GM12874 (cell line): ENCODE measurements at regions not wholly inside any gene's neighbourhood (a gene's known extent, or its start where the extent isn't known, plus 50 kb on each side); places are given as distances from the start of the nearest gene placed in this dataset.

Source experiments
- CTCF ChIP-seq: IDR thresholded peaks from 2 replicates; pipeline ENCODE4 v1.5.1; 2011; ENCODE audit warnings: low read depth, mild to moderate bottlenecking, control low read depth, low read length, moderate library complexity; ENCODE audit not compliant: insufficient read depth

GRCh38 chr4:165763640-165764039, 109.4 kb upstream of the TLL1 start:
- no peak for TF ChIP-seq CTCF

GRCh38 chr4:165765053-165765452, 108.0 kb upstream of the TLL1 start:
- TF ChIP-seq CTCF: no peak

- TF ChIP-seq CTCF: no peak
Observed at GRCh38 chr4:165766018-165766417, 107.0 kb upstream of the TLL1 start.

GRCh38 chr4:165766976-165767375, 106.1 kb upstream of the TLL1 start:
- TF ChIP-seq CTCF: no peak

- no peak for TF ChIP-seq CTCF
Observed at GRCh38 chr4:165767671-165768070, 105.4 kb upstream of the TLL1 start.

GRCh38 chr4:165768281-165768680, 104.8 kb upstream of the TLL1 start:
- TF ChIP-seq CTCF: no peak

- no peak for TF ChIP-seq CTCF
Observed at GRCh38 chr4:165774326-165774725, 98.7 kb upstream of the TLL1 start.

- no peak for TF ChIP-seq CTCF
Observed at GRCh38 chr4:165779950-165780670, 92.9 kb upstream of the TLL1 start.
